Left kidney (tissue), 1 donor: ENCODE measurements at regions not wholly inside any gene's neighbourhood (a gene's known extent, or its start where the extent isn't known, plus 50 kb on each side); places are given as distances from the start of the nearest gene placed in this dataset.

Source experiments
- DNase-seq: peaks from one replicate; pipeline ENCODE4 v3.0.0-alpha.2; 2013

- no peak for DNase-seq
Observed at GRCh38 chr5:27396998-27397397, 358.6 kb upstream of the CDH9 start.

DNA sequence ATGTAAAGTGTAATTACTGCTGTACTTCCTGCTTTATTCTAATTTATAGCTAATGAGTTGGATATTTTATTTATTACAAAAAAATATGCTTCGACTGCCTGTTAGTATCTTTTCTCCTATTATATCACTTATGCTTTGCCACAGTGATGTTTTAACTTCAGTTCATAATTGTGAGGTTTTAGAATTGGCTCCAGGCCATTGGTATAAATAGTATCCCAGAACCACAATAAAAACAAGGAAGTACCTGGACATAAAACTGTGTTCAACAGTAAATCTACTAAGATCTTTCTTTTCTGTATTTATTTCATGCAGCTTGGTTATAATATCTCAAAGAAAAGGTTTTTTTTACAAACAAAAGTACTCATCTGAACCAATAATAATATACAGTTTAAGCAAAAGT lies 354.3 kb upstream of the CDH9 start:
- DNase-seq, result no peak

- no peak for DNase-seq
Observed at GRCh38 chr5:27389696-27390095, 351.3 kb upstream of the CDH9 start.

DNA sequence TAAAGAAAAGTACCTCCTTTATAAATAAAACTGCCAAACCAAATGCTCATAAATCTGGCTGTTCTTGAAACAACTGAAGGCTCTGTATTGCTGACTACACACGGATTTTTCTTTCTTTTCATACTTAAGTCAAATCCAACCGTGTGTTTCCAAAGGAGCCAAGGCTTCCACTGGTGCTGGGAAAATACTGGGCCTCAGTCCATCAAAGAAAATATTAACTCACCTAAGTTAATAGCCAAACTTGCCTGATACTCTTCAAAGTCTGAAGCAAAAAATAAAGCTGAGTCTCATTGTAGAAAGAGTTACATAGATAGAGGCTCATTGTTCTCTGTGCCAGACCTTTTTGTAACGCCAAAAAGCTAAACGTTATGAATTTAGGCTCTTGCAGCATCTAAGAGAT lies 350.4 kb upstream of the CDH9 start:
- DNase-seq, result no peak

GRCh38 chr5:27387535-27388073 lies 349.2 kb upstream of the CDH9 start:
- no peak for DNase-seq

DNA sequence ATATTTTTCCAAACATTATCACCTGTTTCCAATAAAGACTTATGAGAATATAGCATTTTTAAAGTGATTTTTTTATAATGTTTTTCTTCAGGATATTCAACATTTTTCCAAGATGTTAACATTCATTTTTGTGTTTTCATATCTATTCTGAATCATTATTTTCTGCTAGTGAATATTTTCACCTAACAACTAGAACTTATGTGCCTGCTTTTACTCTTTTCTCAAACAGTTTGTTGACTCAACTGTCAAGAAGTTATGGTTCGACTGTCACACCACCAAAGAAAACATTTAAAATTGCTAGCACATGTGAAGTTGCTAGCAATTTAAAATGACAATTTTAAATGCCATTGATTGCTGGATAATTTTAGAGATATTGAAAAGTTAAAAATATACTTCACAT lies 343.3 kb upstream of the CDH9 start:
- DNase-seq, result no peak

DNA sequence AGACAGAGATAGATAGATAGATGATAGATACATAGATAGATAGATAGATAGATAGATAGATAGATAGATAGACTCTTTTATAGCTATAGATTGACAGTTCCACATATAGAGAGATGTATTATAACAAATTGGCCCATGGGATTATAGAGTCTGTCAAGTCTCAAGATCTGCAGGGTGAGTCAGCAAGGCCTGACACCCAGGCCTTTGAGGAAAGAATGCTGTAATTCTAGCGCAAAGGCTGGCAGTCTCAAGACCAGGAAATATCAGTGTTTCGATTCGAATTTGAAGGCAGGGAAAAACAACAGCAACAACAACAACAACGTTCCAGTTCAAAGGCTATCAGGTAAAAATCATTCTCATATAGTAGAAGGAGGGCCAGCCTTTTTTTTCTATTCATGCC lies 339.2 kb upstream of the CDH9 start:
- no peak for DNase-seq

- DNase-seq, result no peak
Observed at GRCh38 chr5:27353970-27354369, 315.6 kb upstream of the CDH9 start.

GRCh38 chr5:27353540-27353939 lies 315.2 kb upstream of the CDH9 start:
- DNase-seq, result no peak

DNA sequence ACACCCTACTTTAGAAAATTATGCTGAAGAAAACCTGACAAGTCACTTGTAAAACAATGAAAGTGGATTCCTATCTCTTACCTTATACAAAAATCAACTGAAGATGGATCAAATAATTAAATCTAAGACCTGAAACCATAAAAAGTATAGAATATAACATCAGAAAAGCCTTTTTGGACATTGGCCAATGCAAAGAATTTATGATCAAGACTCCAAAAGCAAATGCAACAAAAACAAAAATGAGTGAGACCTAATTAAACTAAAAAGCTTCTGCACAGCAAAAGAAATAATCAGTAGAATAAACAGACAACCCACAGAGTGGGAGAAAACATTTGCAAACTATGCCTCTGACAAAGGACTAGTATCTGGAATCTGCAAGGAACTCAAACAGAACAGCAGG lies 303.0 kb upstream of the CDH9 start:
- no peak for DNase-seq

DNA sequence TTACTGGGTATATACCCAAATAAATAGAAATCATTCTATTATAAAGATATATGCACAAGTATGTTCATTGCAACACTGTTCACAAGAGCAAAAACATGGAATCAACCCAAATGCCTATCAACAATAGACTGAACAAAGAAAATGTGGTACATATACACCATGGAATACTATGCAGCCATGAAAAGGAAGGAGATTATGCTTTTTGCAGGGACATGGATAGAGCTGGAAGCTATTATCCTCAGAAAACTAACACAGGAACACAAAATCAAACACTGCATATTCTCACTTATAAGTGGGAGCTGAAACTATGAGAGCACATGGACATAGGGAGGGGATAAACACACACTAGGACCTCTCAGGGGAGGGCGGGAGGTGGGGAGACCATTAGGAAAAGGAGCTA lies 298.4 kb upstream of the CDH9 start:
- DNase-seq, result no peak

DNA sequence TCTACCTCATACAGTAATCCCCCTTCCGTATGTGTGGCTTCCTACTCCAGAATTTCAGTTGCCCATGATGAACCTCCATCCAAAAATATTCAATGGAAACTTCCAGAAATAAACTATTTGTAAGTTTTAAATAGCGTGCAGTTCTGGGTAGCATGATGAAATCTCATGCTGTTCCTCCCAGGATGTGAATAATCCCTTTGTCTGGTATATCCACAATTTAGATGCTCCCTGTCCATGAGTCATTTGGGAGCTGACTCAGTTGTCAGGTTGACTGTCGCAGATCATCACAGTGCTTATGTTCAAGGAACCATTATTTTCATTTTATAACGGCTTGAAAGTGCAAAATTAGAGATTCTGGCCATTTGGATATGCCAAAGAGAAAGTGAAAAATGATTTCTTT lies 290.1 kb upstream of the CDH9 start:
- DNase-seq, result no peak

GRCh38 chr5:27325513-27325912 lies 287.1 kb upstream of the CDH9 start:
- DNase-seq, result no peak

DNA sequence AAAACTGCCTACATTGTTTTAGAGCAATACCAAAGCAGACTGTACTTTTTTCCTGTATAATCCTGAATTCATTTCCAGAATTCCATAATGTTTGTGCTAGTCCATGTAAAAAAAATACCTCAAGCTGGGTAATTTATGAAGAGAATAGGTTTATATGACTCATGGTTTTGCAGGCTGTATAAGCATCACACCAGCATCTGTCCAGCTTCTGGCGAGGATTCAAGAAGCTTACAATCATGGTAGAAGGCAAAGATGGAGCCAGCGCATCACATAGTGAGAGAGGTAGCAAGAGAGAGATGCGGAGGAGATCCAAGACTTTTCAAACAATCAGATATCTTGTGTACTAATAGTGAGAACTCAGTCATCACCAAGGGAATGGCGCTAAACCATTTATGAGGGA lies 280.3 kb upstream of the CDH9 start:
- no peak for DNase-seq

DNA sequence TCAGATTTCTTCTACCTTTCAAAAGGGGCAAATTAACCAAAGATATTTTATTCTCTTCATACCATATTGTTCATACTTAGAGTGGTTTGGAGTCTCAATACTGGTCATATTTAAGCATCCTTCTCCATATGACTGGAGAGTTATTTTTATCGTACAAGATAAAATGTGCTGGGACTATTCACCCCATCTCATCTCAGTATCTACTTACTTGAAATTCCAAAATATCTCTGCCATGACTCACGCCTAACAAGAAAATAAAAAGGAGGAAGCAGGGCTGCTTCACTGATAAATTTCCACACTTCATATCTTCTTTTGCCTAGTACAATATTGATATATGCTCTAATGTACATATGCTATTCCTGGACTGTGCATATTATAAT lies 277.9 kb upstream of the CDH9 start:
- DNase-seq, result no peak

DNA sequence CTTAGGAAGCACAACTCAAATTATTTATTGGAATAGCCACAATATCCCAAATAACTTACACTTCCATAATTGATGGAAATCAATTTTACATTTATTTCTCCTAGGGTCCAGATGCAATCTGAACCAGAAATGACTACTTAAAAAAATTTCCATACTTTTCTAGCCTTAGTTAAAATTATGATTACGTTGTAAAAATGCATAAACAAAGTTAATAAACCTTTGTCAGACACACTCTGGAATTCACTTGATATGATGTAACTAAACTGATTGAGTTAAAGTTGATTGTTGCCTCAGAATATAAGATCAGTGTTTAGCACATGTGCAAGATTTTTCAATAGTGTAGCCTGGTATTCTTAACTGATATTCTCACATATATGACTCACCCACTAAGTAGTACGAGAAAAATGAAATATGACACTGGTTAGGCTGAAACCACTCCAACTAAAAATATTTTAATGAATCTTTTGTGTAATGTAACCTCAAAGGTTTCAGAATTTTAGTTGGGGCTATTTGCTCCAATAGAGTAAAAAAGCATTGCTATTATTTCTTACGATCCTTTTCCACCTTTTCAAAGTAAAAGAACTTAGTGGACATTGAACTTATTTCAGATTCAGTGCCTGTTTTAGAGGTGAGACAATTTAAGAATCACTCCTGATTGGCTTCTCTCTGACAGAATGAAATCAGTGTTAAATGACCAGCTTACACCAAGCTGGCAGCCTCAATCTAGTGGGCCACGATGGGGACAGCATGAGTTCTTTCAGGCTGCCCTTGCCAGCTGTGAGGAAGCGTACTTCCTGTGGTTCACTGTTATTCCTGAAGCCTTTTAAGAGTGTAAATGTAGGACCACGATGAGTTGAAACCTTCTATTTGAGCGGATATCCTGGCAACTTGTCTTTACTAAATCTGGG lies 277.2 kb upstream of the CDH9 start:
- no peak for DNase-seq

DNA sequence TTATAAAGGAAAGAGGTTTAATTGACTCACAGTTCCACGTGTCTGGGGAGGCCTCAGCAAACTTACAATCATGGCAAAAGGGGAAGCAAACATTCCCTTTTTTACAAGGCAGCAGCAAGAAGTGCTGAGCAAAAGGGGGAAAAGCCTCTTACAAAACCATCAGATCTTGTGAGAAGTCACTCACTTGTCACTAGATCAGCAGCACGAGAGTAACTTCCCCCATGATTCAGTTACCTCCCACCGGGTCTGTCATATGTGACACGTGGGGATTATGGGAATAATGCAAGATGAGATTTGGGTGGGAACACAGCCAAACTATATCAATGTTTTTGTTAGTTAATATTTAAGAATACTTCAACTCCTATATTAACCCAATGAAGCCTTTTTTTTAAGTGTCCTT lies 275.2 kb upstream of the CDH9 start:
- no peak for DNase-seq

- DNase-seq, result no peak
Observed at GRCh38 chr5:27312291-27312893, 274.0 kb upstream of the CDH9 start.

DNA sequence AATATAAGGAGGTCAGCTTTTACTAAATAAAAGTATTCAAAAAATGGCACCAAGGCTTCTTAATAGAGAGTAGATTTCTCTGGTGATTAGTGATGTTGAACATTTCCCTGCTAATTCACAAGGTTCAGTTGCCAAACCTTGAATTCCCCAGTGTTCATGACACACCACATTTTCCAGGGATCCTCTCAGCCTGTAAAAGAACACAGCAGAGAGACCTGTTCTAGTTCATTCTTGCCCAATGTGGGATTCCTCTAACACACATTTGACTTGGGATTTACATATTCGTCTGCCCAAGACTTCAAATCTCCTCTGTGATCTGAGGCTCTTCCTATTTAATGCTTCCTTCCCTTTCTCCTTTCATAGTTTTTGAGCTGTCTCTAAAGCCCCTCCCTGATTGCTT lies 273.2 kb upstream of the CDH9 start:
- DNase-seq, result no peak

GRCh38 chr5:27308153-27308552 lies 269.8 kb upstream of the CDH9 start:
- DNase-seq, result no peak

DNA sequence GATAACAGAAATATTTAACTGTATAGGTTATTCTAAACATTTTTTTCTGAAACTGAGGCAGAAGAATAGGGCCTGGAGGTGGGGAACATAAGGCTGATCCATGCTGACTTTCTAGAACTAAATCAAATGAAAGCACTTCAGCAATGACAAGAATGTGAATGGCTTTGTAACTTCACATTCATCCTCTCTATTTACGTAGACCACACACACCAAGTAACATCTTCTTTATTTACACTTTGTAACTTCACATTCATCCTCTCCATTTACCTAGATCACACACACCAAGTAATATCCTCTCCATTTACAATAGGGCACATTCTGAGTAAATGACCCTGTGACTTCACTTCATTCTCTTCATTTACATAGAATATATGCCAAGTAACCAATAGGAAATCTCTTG lies 251.8 kb upstream of the CDH9 start:
- DNase-seq, result no peak

DNA sequence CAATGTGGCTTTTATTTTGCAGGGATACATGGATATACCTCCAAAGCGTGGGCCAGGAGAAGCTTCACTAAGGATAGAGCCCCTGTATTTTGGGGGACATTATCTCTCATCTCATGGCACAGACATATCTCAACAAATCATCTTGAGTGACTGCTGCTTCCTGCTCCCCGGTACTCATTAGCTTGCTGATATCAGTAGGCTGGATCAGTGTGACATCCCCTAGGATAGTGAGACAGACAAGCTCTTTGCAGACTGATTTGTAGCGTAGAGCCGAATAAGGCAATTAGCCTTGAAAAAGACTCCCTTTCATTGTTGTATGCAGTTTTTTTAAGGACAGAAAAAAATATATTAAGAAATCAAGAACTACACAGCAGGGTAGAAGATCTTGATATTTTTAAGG lies 237.7 kb upstream of the CDH9 start:
- no peak for DNase-seq

- no peak for DNase-seq
Observed at GRCh38 chr5:27275345-27275744, 237.0 kb upstream of the CDH9 start.

GRCh38 chr5:27269766-27270165 lies 231.4 kb upstream of the CDH9 start:
- no peak for DNase-seq
